ENCODE measurements at regions not wholly inside any gene's neighbourhood (a gene's known extent, or its start where the extent isn't known, plus 50 kb on each side); places are given as distances from the start of the nearest gene placed in this dataset.
"Not testable (repeated sequence)": the region's sequence is repeated elsewhere in the genome, so short reads cannot be mapped to it uniquely, and the experiment has no call there.

DNA sequence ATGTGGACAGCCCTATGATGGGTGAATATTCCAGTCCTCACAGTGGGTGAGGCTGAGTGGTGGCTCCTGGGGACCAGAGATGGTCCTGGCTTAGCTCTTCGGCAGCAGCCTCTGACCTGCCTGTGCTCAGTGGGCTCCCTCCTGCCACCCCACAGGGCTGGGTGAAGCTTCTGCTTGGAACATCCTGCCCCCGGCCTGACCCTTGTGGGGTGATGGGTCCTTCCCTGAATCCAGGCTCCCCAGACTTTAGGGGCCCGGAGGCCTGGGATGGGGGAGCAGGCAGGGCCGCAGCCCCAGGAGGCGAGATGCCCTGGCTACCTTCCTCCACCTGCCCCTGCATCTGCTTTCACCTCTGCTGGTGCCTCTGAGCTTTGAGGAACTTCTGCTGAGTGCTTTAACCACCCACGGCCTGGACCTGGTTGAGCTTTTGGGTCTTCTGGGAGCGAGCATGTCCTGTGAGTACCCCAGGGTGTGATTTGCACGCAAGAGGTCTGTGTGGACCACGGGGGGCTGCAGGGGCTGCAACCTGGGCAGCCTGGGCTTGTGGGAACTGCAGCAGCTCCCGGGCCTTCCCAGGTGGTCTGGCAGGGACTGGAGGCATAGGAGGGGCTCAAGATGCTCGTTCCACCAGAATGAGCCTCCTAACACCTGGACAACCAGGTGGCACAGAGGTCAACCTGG lies 159.5 kb downstream of the KIF26A start:
- no peak for DNase-seq (ENCODE audit: low read depth, low spot score)
- no peak overlapping the region for H3K4me3 ChIP-seq (ENCODE audit: low read length)

GRCh38 chr14:104298458-104298857 lies 160.1 kb downstream of the KIF26A start:
- no peak for DNase-seq (ENCODE audit: low read depth, low spot score)
- H3K4me3 ChIP-seq (ENCODE audit: low read length): no peak overlapping the region

DNA sequence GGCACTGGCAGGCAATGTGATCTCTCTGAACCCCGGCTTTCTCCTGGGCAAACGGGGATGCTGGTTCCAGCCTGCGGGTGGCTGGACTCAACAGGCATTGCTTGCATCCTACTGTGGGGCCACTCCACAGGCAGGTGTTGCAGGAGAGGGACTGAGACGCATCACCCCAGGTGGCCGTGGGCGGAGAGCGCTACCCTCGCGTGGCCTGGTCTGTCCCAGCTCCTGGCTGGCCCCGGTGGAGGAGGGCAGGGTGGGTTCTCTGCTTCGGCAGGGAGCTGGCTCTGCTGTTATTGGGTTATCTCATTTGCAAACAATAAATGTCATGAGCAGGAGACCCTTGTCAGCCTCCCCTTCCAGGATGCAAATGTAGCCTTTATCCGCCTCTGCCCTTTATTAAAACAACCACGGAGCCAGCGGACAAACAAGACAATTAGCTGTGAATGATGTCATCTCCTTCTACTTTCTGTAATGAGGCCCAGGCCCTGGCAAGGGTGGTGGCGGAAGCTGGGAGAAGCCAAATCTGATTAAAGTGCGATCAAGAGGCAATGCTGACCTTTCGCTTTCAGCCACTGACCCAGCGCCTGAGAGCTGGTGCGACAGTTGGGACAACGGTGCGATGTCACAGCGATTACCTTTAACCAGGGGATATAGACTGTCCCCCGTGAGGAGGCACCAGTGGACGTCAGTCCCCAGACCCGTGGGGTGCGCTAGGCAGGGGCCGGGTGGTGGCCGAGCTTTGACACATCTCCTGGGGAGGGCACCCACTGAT lies 161.8 kb downstream of the KIF26A start:
- no peak for DNase-seq (ENCODE audit: low read depth, low spot score)
- H3K4me3 ChIP-seq (ENCODE audit: low read length): no peak overlapping the region

- no peak for DNase-seq (ENCODE audit: low read depth, low spot score)
- H3K4me3 ChIP-seq (ENCODE audit: low read length): no peak overlapping the region
Measured at GRCh38 chr14:104301731-104302460, 163.5 kb downstream of the KIF26A start.

- H3K4me3 ChIP-seq (ENCODE audit: low read length): no peak overlapping the region
- no peak for DNase-seq (ENCODE audit: low read depth, low spot score)
Measured at GRCh38 chr14:104302794-104303405, 164.5 kb downstream of the KIF26A start.

GRCh38 chr14:104303705-104304425 lies 165.5 kb downstream of the KIF26A start:
- DNase-seq (ENCODE audit: low read depth, low spot score): no peak

GRCh38 chr14:104304451-104305351 lies 166.3 kb downstream of the KIF26A start:
- DNase-seq (ENCODE audit: low read depth, low spot score): no peak
- H3K4me3 ChIP-seq (ENCODE audit: low read length): no peak overlapping the region

More at GRCh38 chr14:104303705-104304425, 165.5 kb downstream of the KIF26A start:
- no peak overlapping the region for H3K4me3 ChIP-seq (ENCODE audit: low read length)

DNA sequence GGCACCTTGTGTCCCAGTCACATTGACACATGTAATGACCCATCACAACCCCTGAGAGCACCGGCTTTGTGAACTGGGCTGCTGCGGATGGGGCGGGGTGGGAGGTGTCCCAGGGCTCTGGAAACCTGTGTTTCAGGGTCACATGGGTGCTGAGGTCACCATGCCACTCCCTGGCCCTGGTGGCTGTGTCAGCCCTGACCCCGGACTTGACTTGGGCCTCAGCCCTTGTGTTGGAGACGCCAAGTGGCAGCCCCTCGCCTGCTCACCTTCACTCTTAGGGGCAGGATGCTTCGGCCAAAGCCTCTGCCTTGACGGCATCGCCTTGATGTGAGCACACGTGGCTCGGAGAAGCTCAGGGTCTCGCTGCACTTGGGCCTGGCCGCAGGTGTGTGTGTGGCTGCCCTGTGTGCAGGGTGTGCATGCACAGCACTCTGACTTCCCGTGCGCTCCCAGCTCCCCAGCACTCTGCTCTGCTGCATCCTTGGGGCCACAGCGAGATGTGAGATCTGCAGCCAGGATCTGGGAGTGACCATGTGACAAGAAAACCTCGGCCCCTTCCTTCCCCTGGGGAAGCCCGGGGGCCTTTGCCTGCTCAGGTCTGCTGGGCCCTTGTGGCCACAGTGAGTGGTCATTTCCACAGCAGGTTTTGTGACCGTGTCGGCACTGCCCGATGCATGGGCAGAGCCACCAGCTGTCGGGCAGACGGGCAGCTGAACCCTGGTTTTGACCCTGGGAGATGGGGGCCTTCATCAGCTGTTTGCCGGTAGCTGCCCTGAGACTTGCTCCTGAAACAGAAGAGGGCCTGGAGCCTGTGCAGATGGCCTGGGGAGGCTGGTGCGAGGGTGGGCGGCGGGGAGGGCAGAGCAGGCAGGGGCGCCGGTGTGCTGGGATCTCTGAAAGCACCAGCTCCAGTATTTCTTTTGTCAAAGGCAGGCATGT lies 167.4 kb downstream of the KIF26A start:
- no peak for DNase-seq (ENCODE audit: low read depth, low spot score)
- no peak overlapping the region for H3K4me3 ChIP-seq (ENCODE audit: low read length)

- no peak for DNase-seq (ENCODE audit: low read depth, low spot score)
- no peak overlapping the region for H3K4me3 ChIP-seq (ENCODE audit: low read length)
Measured at GRCh38 chr14:104306450-104307040, 168.2 kb downstream of the KIF26A start.

- DNase-seq (ENCODE audit: low read depth, low spot score): no peak
- no peak overlapping the region for H3K4me3 ChIP-seq (ENCODE audit: low read length)
Measured at GRCh38 chr14:104307246-104307626, 168.8 kb downstream of the KIF26A start.

DNA sequence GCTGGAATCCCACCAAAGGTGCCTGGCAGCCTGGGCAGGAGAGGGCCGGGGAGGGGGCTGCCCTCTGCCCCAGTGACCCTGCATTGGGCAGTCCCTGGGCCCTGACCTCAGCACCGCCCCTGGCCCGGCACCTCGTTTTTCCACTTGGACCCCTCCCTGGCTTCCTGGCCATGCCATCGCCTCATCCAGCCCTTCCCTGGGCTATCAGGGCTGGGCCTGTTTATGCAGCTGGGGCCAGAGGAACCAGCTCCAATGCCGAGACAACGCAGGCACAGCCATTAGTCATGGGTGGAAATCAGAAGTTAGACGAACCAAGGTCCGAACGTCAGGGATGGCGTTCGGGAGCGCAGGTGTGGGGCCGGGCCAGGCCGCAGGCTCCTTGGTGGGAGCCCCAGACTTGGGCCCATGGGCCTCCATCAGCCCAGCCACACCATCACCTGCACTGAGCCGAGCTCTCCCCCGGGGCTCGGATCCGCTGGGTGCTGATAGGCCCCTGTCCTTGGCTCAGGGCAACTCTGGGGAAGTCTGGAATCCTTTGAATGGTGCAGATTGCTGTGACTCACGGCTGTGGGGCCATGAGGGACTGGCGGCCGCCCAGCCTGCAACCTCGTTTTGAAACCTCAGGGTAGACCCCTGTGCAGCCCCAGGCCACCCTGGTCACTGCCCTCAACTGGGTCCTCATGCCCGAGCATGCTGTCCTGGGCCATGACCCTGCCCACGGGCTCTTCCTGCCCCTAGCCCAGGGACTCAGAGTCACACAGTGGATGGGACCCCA lies 169.4 kb downstream of the KIF26A start:
- no peak overlapping the region for H3K4me3 ChIP-seq (ENCODE audit: low read length)
- DNase-seq (ENCODE audit: low read depth, low spot score): no peak

DNA sequence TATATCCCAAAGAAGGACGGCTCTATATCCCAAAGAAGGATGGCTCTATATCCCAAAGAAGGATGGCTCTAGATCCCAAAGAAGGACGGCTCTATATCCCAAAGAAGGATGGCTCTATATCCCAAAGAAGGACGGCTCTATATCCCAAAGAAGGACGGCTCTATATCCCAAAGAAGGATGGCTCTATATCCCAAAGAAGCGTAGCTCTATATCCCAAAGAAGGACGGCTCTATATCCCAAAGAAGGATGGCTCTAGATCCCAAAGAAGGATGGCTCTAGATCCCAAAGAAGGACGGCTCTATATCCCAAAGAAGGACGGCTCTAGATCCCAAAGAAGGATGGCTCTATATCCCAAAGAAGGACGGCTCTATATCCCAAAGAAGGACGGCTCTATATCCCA lies 170.1 kb downstream of the KIF26A start:
- not testable (repeated sequence) for H3K4me3 ChIP-seq (ENCODE audit: low read length); DNase-seq (ENCODE audit: low read depth, low spot score)

DNA sequence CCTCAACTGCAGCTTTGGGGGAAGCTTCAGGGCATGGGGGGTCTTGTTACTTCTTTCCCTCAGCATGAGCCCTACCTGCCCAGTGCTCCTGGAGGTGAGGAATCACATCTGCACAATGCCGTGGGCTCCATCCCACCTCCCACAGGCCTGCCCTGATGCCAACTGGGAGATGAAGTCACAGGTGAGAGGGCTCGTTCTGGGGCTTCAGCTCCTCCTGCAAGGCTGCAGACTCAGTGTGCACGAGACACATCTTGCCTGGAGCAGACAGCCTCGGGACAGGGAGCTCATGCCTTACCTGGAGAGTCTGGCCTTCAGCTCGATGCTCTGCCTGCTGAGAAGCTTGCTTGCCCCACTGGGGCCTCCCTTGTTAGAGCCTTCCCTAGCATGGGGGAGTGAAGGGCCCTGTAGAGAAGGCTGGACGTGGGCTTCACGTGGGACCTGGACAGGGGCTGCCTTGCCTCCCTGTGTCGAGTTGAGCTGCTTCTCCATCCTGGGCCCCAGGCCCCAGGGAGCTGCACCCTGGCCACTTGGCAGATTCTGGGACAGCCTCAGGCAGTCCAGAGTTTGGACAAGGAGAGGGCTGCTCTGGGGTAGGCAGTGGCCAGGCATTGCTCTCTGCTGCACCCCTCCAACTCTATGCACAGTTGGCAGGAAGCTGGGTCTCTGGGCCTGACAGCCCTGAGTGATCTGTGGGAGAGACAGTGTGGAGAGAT lies 171.4 kb downstream of the KIF26A start:
- no peak for DNase-seq (ENCODE audit: low read depth, low spot score)
- no peak overlapping the region for H3K4me3 ChIP-seq (ENCODE audit: low read length)

GRCh38 chr14:104311358-104311757 lies 173.0 kb downstream of the KIF26A start:
- no peak overlapping the region for H3K4me3 ChIP-seq (ENCODE audit: low read length)
- DNase-seq (ENCODE audit: low read depth, low spot score): no peak

- no peak for DNase-seq (ENCODE audit: low read depth, low spot score)
- no peak overlapping the region for H3K4me3 ChIP-seq (ENCODE audit: low read length)
Measured at GRCh38 chr14:104313674-104314073, 175.3 kb downstream of the KIF26A start.
